ENCODE measurements at regions not wholly inside any gene's neighbourhood (a gene's known extent, or its start where the extent isn't known, plus 50 kb on each side); places are given as distances from the start of the nearest gene placed in this dataset.

DNA sequence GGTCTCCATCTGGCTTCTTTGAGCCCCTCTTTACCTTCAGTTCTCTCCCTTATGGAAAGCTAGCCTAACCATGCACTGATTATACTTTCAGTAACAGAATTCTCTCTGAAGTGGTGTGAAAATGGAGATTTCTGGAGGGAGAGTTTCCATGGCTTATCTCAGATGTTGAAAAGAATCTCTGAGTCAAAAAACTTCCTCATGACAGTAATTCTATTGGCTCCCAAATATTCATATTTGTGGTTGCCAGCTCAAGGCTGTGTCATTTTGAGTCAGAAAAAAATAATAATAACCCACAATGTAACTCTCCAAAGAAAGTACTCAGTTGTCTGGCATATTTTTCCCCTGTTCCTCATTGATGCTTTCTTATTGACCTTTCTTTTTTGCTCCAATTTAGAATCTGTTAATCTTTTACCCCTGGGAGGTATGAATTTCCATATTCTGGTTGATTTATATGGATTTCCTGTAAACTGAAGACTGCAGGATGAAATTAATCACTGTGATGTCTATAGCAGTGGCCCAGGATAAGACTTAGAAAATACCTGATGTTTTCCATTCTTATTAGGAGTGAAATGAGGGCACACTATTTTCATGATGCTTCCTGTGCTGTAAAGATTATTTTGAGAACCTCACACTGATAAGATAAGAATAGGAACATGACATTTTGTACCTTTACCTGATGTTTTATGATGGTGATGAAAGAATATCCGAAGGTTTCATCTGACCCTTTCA, 149.5 kb upstream of the EPHA3 start:
- DNase-seq (ENCODE audit: low read depth): no peak
- no peak overlapping the region for H3K4me3 ChIP-seq (ENCODE audit: low read depth, low read length)
- TF ChIP-seq, protein P1, sequence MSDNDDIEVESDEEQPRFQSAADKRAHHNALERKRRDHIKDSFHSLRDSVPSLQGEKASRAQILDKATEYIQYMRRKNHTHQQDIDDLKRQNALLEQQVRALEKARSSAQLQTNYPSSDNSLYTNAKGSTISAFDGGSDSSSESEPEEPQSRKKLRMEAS (IDR thresholded peaks at IDR 0.05; ENCODE audit: low read depth, low read length): no peak
- TF ChIP-seq MYC (IDR thresholded peaks at IDR 0.05; ENCODE audit: low read depth, low read length): no peak

DNA sequence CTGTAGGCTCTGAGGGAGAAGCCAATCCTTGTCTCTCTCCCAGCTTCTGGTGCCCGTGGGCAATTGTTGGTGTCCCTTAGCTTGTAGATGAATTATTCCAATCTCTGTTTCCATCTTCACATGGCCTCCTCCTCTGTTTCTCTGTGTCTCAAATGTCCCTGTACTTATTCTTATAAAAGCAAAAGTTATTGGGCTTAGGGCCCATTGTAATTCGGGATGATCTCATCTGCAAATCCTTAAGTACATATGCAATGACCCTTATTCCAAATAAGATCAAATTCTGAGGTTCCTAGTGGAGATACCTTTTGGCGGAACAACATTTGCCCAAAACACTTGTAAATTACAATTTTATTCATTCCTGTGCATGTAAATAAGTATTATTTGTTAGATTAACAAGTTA, 147.4 kb upstream of the EPHA3 start:
- TF ChIP-seq, protein P1 (IDR thresholded peaks at IDR 0.05; ENCODE audit: low read depth, low read length): no peak
- TF ChIP-seq MYC (IDR thresholded peaks at IDR 0.05; ENCODE audit: low read depth, low read length): no peak
- TF ChIP-seq, protein P2, sequence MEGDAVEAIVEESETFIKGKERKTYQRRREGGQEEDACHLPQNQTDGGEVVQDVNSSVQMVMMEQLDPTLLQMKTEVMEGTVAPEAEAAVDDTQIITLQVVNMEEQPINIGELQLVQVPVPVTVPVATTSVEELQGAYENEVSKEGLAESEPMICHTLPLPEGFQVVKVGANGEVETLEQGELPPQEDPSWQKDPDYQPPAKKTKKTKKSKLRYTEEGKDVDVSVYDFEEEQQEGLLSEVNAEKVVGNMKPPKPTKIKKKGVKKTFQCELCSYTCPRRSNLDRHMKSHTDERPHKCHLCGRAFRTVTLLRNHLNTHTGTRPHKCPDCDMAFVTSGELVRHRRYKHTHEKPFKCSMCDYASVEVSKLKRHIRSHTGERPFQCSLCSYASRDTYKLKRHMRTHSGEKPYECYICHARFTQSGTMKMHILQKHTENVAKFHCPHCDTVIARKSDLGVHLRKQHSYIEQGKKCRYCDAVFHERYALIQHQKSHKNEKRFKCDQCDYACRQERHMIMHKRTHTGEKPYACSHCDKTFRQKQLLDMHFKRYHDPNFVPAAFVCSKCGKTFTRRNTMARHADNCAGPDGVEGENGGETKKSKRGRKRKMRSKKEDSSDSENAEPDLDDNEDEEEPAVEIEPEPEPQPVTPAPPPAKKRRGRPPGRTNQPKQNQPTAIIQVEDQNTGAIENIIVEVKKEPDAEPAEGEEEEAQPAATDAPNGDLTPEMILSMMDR (IDR thresholded peaks at IDR 0.05; ENCODE audit: low read depth, low read length): no peak
- no peak for TF ChIP-seq POLR2A (IDR thresholded peaks at IDR 0.05; ENCODE audit: extremely low read depth, insufficient read length)
- H3K4me3 ChIP-seq (ENCODE audit: low read depth, low read length): no peak overlapping the region
- DNase-seq (ENCODE audit: low read depth): no peak

DNA sequence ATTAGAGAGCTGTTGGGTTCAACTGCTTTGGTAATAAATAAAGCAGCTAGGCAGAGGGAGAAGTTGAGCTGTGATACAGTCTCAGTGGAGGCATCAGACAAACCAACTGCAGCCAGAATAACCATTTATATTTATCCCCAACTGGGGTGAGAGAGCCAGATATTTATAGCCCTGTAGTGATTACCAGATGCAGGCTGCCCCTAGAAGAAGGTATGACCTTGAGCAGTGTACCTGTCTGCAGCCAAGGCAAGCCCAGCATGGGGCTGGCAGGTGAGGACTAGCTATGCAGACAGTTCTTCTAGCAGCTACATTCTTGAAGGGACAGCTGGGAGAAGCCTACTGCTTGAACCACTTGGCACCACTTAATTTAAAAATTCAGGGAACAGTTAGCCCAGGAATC, 144.4 kb upstream of the EPHA3 start:
- no peak for TF ChIP-seq MYC (IDR thresholded peaks at IDR 0.05; ENCODE audit: low read depth, low read length)
- no peak for TF ChIP-seq POLR2A (IDR thresholded peaks at IDR 0.05; ENCODE audit: extremely low read depth, insufficient read length)
- TF ChIP-seq, protein P1 (IDR thresholded peaks at IDR 0.05; ENCODE audit: low read depth, low read length): no peak
- TF ChIP-seq, protein P2 (IDR thresholded peaks at IDR 0.05; ENCODE audit: low read depth, low read length): no peak
- H3K4me3 ChIP-seq (ENCODE audit: low read depth, low read length): no peak overlapping the region
- DNase-seq (ENCODE audit: low read depth): no peak

DNA sequence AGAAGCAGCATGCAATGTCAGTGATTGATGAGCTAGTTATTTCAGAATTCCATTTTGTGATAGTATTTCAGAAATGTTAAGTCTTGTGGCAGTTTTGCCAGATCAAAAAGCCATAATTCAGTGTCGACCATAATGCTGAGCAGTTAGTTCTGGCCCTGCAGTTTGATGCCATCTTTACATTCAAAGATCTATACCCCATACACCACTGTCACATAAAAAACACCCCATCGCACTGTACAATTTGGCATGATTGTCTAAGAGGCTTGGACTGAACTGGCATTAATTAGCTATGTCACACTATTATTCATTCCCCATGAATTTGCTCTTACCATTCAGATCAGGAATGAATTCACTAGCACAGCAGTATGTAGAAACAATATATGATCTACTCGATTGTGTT, 127.7 kb upstream of the EPHA3 start:
- H3K4me3 ChIP-seq (ENCODE audit: low read depth, low read length): no peak overlapping the region
- no peak for DNase-seq (ENCODE audit: low read depth)
- TF ChIP-seq MYC (IDR thresholded peaks at IDR 0.05; ENCODE audit: low read depth, low read length): no peak
- no peak for TF ChIP-seq POLR2A (IDR thresholded peaks at IDR 0.05; ENCODE audit: extremely low read depth, insufficient read length)
- TF ChIP-seq, protein P1 (IDR thresholded peaks at IDR 0.05; ENCODE audit: low read depth, low read length): no peak
- TF ChIP-seq, protein P2 (IDR thresholded peaks at IDR 0.05; ENCODE audit: low read depth, low read length): no peak

GRCh38 chr3:88983458-88983857, 124.0 kb upstream of the EPHA3 start:
- TF ChIP-seq, protein P2 (IDR thresholded peaks at IDR 0.05; ENCODE audit: low read depth, low read length): no peak
- TF ChIP-seq POLR2A (IDR thresholded peaks at IDR 0.05; ENCODE audit: extremely low read depth, insufficient read length) (no peak), MYC (IDR thresholded peaks at IDR 0.05; ENCODE audit: low read depth, low read length) (no peak)
- TF ChIP-seq, protein P1 (IDR thresholded peaks at IDR 0.05; ENCODE audit: low read depth, low read length): no peak
- DNase-seq (ENCODE audit: low read depth): no peak
- H3K4me3 ChIP-seq (ENCODE audit: low read depth, low read length): no peak overlapping the region

DNA sequence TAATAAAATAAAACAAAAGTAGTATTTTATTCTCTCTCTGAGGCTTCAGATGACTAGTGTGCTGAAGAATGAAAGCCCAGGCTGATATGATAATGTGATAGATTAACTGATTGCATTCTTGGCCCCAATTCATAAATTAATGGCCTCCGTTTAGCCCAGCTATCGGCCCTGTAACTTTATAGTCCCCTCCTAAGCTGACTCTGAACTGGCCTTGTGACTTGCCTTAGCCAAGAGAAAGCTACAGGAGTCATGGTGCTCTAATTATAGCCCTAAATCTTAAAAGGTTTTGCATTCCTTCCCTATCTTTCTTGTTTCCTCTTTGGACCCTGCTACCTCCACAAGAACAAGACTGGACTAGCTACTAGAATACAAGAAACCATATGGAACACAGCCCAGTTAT, 123.2 kb upstream of the EPHA3 start:
- TF ChIP-seq, protein P1 (IDR thresholded peaks at IDR 0.05; ENCODE audit: low read depth, low read length): no peak
- no peak for TF ChIP-seq POLR2A (IDR thresholded peaks at IDR 0.05; ENCODE audit: extremely low read depth, insufficient read length)
- TF ChIP-seq, protein P2 (IDR thresholded peaks at IDR 0.05; ENCODE audit: low read depth, low read length): no peak
- TF ChIP-seq MYC (IDR thresholded peaks at IDR 0.05; ENCODE audit: low read depth, low read length): no peak
- DNase-seq (ENCODE audit: low read depth): no peak
- no peak overlapping the region for H3K4me3 ChIP-seq (ENCODE audit: low read depth, low read length)

All from NB4 (cell line).